Astrocyte of the cerebellum (primary cell): ENCODE measurements at regions not wholly inside any gene's neighbourhood (a gene's known extent, or its start where the extent isn't known, plus 50 kb on each side); places are given as distances from the start of the nearest gene placed in this dataset.

Source experiments
- DNase-seq: peaks from one replicate; pipeline ENCODE4 v3.0.0-alpha.2; 2011; ENCODE audit warnings: low read depth
- H3K4me3 ChIP-seq: 2 replicates; pipeline ENCODE4 v1.5.1; 2011; ENCODE audit warnings: mild to moderate bottlenecking, low read depth, low read length, moderate library complexity
- CTCF ChIP-seq: IDR thresholded peaks from 2 replicates; pipeline ENCODE4 v1.5.1; 2012; ENCODE audit warnings: low read length, low read depth, moderate library complexity, mild to moderate bottlenecking; ENCODE audit errors: missing control alignments
- in situ Hi-C: cut with HindIII; loops from 2 replicates; pipeline ENCODE4 v1.10.0; 2017; ENCODE audit warnings: low sequenced_read_pairs

DNA sequence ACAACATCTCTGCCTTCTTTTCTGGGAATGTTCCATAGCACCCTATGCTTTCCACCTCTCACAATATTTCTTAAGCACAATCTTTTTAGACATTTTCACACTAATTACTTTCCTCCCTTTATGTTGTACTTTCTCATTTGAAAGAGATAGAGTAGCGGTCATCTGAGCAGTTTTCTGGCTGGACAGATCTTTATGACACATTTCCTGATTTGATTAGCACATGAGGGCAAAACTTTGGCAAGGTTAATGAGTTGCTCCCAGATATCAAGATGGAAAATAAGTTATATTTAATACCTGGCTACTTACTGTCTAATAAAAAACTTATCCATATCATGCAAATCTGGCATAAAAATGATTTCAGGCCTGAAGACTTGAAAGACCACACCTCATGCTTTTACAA is 723.9 kb downstream of the SOCS6 start:
- DNase-seq, result no peak
- TF ChIP-seq CTCF, result no peak
- in situ Hi-C loops, result no loop called here
- no peak overlapping the region for H3K4me3 ChIP-seq

DNA sequence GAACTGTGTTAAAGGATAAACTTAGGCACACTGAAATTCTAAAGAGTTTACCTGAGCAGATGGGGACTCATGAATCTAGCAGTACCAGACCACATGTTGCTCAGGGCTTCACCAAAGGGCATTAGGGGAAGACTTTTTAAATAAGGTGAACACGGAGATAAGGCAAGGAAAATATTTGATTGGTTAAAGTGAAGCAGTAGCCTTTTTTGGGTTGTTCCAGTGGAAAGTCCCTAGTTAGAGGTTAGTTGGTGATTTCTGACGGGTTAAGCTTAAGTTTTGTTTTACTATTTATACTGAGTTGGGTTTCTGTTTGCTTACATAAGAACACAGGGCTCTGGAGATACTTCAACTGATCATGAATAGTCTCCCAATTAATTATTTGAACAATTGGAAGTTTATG is 722.5 kb downstream of the SOCS6 start:
- in situ Hi-C loops, result no loop called here
- TF ChIP-seq CTCF, result no peak

DNA sequence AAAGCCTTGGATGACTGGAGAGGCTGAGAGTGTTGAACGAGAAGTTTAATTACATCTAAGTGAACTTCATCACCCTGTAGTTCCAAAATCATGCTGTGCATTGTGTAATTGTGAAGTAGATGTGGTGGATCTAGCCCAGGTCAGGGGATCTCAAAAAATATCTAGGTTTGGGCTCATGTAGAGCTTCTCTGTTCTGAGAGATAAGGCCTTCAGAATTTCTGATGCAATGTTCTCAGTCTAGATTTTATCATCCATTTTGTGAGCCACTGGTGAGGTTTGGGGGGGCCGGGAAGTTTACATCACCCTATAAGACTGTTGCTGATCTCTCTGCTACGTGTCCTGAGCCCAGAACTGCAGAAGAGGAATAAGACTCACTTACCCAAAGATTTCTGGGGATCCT is 719.4 kb downstream of the SOCS6 start:
- H3K4me3 ChIP-seq, result no peak overlapping the region
- DNase-seq, result no peak
- TF ChIP-seq CTCF, result no peak
- in situ Hi-C loops, result no loop called here

More for the DNA sequence above, 722.5 kb downstream of the SOCS6 start:
- no peak overlapping the region for H3K4me3 ChIP-seq
- no peak for DNase-seq

DNA sequence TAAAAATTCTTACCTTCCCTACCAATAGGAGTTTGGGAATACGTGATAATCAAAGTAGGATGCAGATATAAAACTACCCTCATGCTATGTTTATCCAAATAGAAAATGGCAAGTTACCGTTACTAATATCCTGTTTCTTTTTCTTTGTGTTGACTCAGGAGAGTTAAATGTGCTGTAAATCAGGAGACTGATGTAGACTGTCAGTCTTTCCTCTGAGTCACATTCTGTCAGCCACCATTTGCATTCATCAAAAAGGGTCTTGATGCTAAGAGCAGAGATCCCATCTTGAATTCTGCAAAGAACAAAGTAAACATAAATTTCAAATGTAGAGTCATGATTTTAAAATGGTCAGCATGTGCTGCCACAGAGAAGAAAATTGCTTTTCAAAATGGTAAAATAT is 712.8 kb downstream of the SOCS6 start:
- H3K4me3 ChIP-seq, result no peak overlapping the region
- in situ Hi-C loops, result no loop called here
- DNase-seq, result no peak
- TF ChIP-seq CTCF, result no peak

- no peak for TF ChIP-seq CTCF
- DNase-seq, result no peak
- no peak overlapping the region for H3K4me3 ChIP-seq
- in situ Hi-C loops, result no loop called here
These were observed 709.6 kb downstream of the SOCS6 start for GRCh38 chr18:70998490-70998889.

GRCh38 chr18:70994116-70994515 is 705.3 kb downstream of the SOCS6 start:
- in situ Hi-C loops, result no loop called here
- H3K4me3 ChIP-seq, result no peak overlapping the region
- DNase-seq, result no peak
- TF ChIP-seq CTCF, result no peak

DNA sequence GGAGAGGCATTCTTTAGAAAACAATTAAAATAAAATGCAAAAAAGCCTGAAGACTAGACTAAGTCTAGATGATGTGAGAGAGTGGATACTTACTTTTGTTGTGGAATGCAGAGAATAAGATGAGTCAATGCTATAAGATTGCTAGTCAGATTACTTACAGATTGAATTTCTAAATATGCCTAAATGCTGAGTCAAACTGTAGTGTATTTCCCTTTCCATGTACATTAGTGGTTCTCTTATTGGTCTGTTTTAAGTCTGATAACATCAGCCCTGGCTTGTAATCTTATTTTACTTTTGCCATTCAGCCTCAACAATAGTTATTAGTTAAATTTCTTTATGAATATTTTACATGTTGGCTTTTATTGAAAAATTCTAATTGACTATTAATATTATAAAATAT is 702.7 kb downstream of the SOCS6 start:
- in situ Hi-C loops, result no loop called here
- H3K4me3 ChIP-seq, result no peak overlapping the region
- no peak for DNase-seq
- TF ChIP-seq CTCF, result no peak
